Sigmoid colon (tissue), 4 donors: ENCODE measurements at regions not wholly inside any gene's neighbourhood (a gene's known extent, or its start where the extent isn't known, plus 50 kb on each side); places are given as distances from the start of the nearest gene placed in this dataset.

Experiments
- EP300 ChIP-seq, 4 donors: sonication (generic); formaldehyde crosslinking; IDR thresholded peaks; one replicate each; pipeline ENCODE4 v1.6.1; 2017; ENCODE audit warnings: antibody characterized with exemption in 4 of 4
- POLR2A ChIP-seq, 2 donors: fragments of 450-650 bp; IDR thresholded peaks; one replicate each; pipeline ENCODE4 v1.6.1; 2016; ENCODE audit warnings: antibody characterized with exemption in 2 of 2, mild to moderate bottlenecking in 2 of 2, moderate library complexity in 2 of 2
- TF ChIP-seq, protein P1 (sequence below), 4 experiments: fragments of 450-650 bp in 3 of 4; fragments of 200-600 bp in 1 of 4; IDR thresholded peaks; one replicate each; pipeline ENCODE4 v1.5.1; 2016 to 2019; ENCODE audit warnings: antibody characterized with exemption in 4 of 4, mild to moderate bottlenecking in 3 of 4, moderate library complexity in 2 of 4

DNA sequence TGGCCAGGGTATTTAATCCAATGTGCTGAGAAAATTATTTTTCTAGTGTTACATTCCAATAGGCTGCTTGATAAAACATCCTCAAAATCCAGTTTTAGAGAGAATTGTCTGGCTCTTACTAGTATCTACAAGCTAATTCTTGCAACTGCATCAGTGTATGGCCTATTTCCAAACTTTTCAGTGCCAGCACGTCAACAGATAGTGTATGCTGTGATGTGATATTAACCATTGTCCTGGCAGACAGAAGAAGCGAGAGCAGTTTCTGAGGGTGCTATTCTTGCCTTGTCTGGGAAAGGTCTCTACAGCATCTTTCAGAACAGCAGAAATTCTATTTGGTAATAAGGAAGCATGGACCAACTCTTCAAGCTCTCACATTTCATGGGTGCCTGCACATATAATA, 174.2 kb upstream of the CDH12 start:
- TF ChIP-seq, protein P1, sequence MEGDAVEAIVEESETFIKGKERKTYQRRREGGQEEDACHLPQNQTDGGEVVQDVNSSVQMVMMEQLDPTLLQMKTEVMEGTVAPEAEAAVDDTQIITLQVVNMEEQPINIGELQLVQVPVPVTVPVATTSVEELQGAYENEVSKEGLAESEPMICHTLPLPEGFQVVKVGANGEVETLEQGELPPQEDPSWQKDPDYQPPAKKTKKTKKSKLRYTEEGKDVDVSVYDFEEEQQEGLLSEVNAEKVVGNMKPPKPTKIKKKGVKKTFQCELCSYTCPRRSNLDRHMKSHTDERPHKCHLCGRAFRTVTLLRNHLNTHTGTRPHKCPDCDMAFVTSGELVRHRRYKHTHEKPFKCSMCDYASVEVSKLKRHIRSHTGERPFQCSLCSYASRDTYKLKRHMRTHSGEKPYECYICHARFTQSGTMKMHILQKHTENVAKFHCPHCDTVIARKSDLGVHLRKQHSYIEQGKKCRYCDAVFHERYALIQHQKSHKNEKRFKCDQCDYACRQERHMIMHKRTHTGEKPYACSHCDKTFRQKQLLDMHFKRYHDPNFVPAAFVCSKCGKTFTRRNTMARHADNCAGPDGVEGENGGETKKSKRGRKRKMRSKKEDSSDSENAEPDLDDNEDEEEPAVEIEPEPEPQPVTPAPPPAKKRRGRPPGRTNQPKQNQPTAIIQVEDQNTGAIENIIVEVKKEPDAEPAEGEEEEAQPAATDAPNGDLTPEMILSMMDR (IDR thresholded peaks at IDR 0.05) = no peak
- TF ChIP-seq POLR2A (IDR thresholded peaks at IDR 0.05) = no peak
- no peak for TF ChIP-seq EP300 (IDR thresholded peaks at IDR 0.05)
